PC-9 (cell line): ENCODE measurements at regions not wholly inside any gene's neighbourhood (a gene's known extent, or its start where the extent isn't known, plus 50 kb on each side); places are given as distances from the start of the nearest gene placed in this dataset.

ENCODE experiments used
- CTCF ChIP-seq: fragments of 200-600 bp; sonication (generic); conservative IDR thresholded peaks from 2 replicates; pipeline ENCODE4 v1.6.1; 2017; ENCODE audit warnings: mixed run types, antibody characterized with exemption, mild to moderate bottlenecking, moderate library complexity
- EZH2 ChIP-seq: fragments of 200-600 bp; sonication (generic); IDR thresholded peaks from 2 replicates; pipeline ENCODE4 v1.8.0; 2017; ENCODE audit warnings: antibody characterized with exemption, low read depth

- no peak for TF ChIP-seq CTCF
- TF ChIP-seq EZH2 = no peak
These were observed 158.6 kb upstream of the RGMA start for GRCh38 chr15:93247466-93248121.
